Trophoblast cell (in vitro differentiated cells and primary cell): ENCODE measurements at regions not wholly inside any gene's neighbourhood (a gene's known extent, or its start where the extent isn't known, plus 50 kb on each side); places are given as distances from the start of the nearest gene placed in this dataset.
"Not testable (repeated sequence)": the region's sequence is repeated elsewhere in the genome, so short reads cannot be mapped to it uniquely, and the experiment has no call there.

Experiments used
- DNase-seq, 2 donors: peaks; one replicate each; pipeline ENCODE4 v3.0.0-alpha.2; 2016
- H2AFZ ChIP-seq: 2 replicates; pipeline ENCODE4 v1.6.1; 2013; ENCODE audit warnings: low read length, moderate library complexity, mild to moderate bottlenecking; ENCODE audit not compliant: insufficient read depth, poor library complexity
- H2AK5ac ChIP-seq: 2 replicates; pipeline ENCODE4 v1.6.1; 2013; ENCODE audit warnings: mild to moderate bottlenecking, low read length
- H2BK120ac ChIP-seq: 2 replicates; pipeline ENCODE4 v1.6.1; 2013; ENCODE audit warnings: low read length, mild to moderate bottlenecking, moderate library complexity; ENCODE audit not compliant: insufficient read depth, poor library complexity
- H2BK12ac ChIP-seq: 2 replicates; pipeline ENCODE4 v1.6.1; 2013; ENCODE audit warnings: mild to moderate bottlenecking, low read length, moderate library complexity
- H2BK5ac ChIP-seq: 2 replicates; pipeline ENCODE4 v1.6.1; 2013; ENCODE audit warnings: low read length, low read depth, moderate library complexity, mild to moderate bottlenecking; ENCODE audit not compliant: poor library complexity
- H3K14ac ChIP-seq: 2 replicates; pipeline ENCODE4 v1.6.1; 2013; ENCODE audit warnings: mild to moderate bottlenecking, low read length
- H3K18ac ChIP-seq: 2 replicates; pipeline ENCODE4 v1.6.1; 2013; ENCODE audit warnings: mild to moderate bottlenecking, low read length
- H3K23ac ChIP-seq: 2 replicates; pipeline ENCODE4 v1.6.1; 2013; ENCODE audit warnings: low read length
- H3K27ac ChIP-seq: 2 replicates; pipeline ENCODE4 v1.5.1; 2013; ENCODE audit warnings: low read depth, mild to moderate bottlenecking, inconsistent platforms, low read length, moderate library complexity
- H3K27me3 ChIP-seq: 2 replicates; pipeline ENCODE4 v1.6.1; 2013; ENCODE audit warnings: inconsistent platforms, mild to moderate bottlenecking, low read length, moderate library complexity; ENCODE audit not compliant: insufficient read depth
- H3K36me3 ChIP-seq, 2 experiments: 1 replicate in 1 of 2; 2 replicates in 1 of 2; pipeline ENCODE4 v1.6.1; 2013; ENCODE audit warnings: low read length in 2 of 2, mild to moderate bottlenecking in 2 of 2, moderate library complexity in 1 of 2; ENCODE audit not compliant: insufficient read depth in 2 of 2, control insufficient read depth in 1 of 2
- H3K4ac ChIP-seq: 2 replicates; pipeline ENCODE4 v1.6.1; 2013; ENCODE audit warnings: low read depth, mild to moderate bottlenecking, low read length, moderate library complexity
- H3K4me1 ChIP-seq, 2 experiments: 1 replicate in 1 of 2; 2 replicates in 1 of 2; pipeline ENCODE4 v1.6.1; 2013; ENCODE audit warnings: low read length in 2 of 2, mild to moderate bottlenecking in 2 of 2, moderate library complexity in 1 of 2; ENCODE audit not compliant: insufficient read depth in 2 of 2, control insufficient read depth in 1 of 2
- H3K4me2 ChIP-seq: 2 replicates; pipeline ENCODE4 v1.6.1; 2013; ENCODE audit warnings: inconsistent platforms, mild to moderate bottlenecking, low read length, moderate library complexity
- H3K4me3 ChIP-seq: 2 replicates; pipeline ENCODE4 v1.5.1; 2013; ENCODE audit warnings: mild to moderate bottlenecking, low read depth, low read length, inconsistent platforms
- H3K79me1 ChIP-seq: one replicate; pipeline ENCODE4 v1.6.1; 2013; ENCODE audit warnings: low read length
- H3K79me2 ChIP-seq: 2 replicates; pipeline ENCODE4 v1.6.1; 2013; ENCODE audit warnings: low read length, mild to moderate bottlenecking; ENCODE audit not compliant: control insufficient read depth, insufficient read depth, poor library complexity
- H3K9ac ChIP-seq: 2 replicates; pipeline ENCODE4 v1.6.1; 2013; ENCODE audit warnings: mild to moderate bottlenecking, low read length
- H3K9me3 ChIP-seq: 2 replicates; pipeline ENCODE4 v1.6.1; 2013; ENCODE audit warnings: low read depth, mild to moderate bottlenecking, control low read depth, inconsistent platforms, low read length; ENCODE audit not compliant: insufficient read depth
- H4K12ac ChIP-seq: 2 replicates; pipeline ENCODE4 v1.6.1; 2013; ENCODE audit warnings: low read depth, mild to moderate bottlenecking, low read length, moderate library complexity
- H4K8ac ChIP-seq: 2 replicates; pipeline ENCODE4 v1.6.1; 2013; ENCODE audit warnings: low read depth, mild to moderate bottlenecking, low read length, moderate library complexity
- H4K91ac ChIP-seq: one replicate; pipeline ENCODE4 v1.6.1; 2013; ENCODE audit warnings: low read depth, mild to moderate bottlenecking, low read length, moderate library complexity
- WGBS: extraction: QIAGEN DNeasy Blood & Tissue Kit; methylation state at CpG from one replicate; pipeline ENCODE4 v1.1.7; 2013; ENCODE audit warnings: missing lambda C conversion rate; ENCODE audit not compliant: insufficient read length, insufficient coverage; ENCODE audit errors: extremely low coverage; 5-methylcytosine and 5-hydroxymethylcytosine counted together

GRCh38 chr18:104264-104663, 54.1 kb upstream of the USP14 start:
- not testable (repeated sequence) for H3K4me1 ChIP-seq, H3K9me3 ChIP-seq, H4K12ac ChIP-seq, H3K14ac ChIP-seq, H3K79me1 ChIP-seq, H3K9ac ChIP-seq, H2BK12ac ChIP-seq, H2BK5ac ChIP-seq, H3K18ac ChIP-seq, H2BK120ac ChIP-seq, H3K27ac ChIP-seq, H3K27me3 ChIP-seq, DNase-seq, H2AFZ ChIP-seq, H3K4me2 ChIP-seq, H2AK5ac ChIP-seq, H4K8ac ChIP-seq, H3K4ac ChIP-seq, H3K23ac ChIP-seq, H3K79me2 ChIP-seq, H4K91ac ChIP-seq, H3K4me3 ChIP-seq, H3K36me3 ChIP-seq
- no CpG with 5 or more reads among the region's 4 CpGs for WGBS

- H2AK5ac ChIP-seq, H3K18ac ChIP-seq, H3K23ac ChIP-seq, H2BK12ac ChIP-seq, H2BK5ac ChIP-seq, H3K27me3 ChIP-seq, H3K4me2 ChIP-seq, H3K4me3 ChIP-seq, H2BK120ac ChIP-seq, H3K9ac ChIP-seq, H3K79me2 ChIP-seq, H4K91ac ChIP-seq, H3K4ac ChIP-seq, H3K79me1 ChIP-seq, H3K14ac ChIP-seq, H2AFZ ChIP-seq, H3K4me1 ChIP-seq, H3K36me3 ChIP-seq, H4K8ac ChIP-seq, H3K27ac ChIP-seq, H4K12ac ChIP-seq: not testable (repeated sequence)
- WGBS: 97% methylated on average over 3 of the region's 7 CpGs
- peaks cover 16% of the 10 kb centered on the region for H3K9me3 ChIP-seq
- DNase-seq: peak; percentile 10 to 13
These were observed 53.0 kb upstream of the USP14 start for GRCh38 chr18:105161-106053.

- peaks cover 19% of the 10 kb centered on the region for H3K9me3 ChIP-seq
- WGBS: no CpG with 5 or more reads among the region's 4 CpGs
- H2BK120ac ChIP-seq, H3K79me1 ChIP-seq, H4K8ac ChIP-seq, H3K9ac ChIP-seq, H4K91ac ChIP-seq, H2BK12ac ChIP-seq, H3K4ac ChIP-seq, H2BK5ac ChIP-seq, H3K4me3 ChIP-seq, H3K23ac ChIP-seq, H2AK5ac ChIP-seq, H3K4me2 ChIP-seq, H3K18ac ChIP-seq, H3K14ac ChIP-seq, H3K27ac ChIP-seq, H3K27me3 ChIP-seq, H2AFZ ChIP-seq, H3K79me2 ChIP-seq, H3K36me3 ChIP-seq, H4K12ac ChIP-seq, H3K4me1 ChIP-seq: not testable (repeated sequence)
- DNase-seq: peak; percentile 5 to 22
These were observed 52.1 kb upstream of the USP14 start for GRCh38 chr18:106054-106851.

GRCh38 chr18:106868-107384, 51.4 kb upstream of the USP14 start:
- H3K23ac ChIP-seq, H3K4me2 ChIP-seq, H4K12ac ChIP-seq, H3K18ac ChIP-seq, H3K4me3 ChIP-seq, H3K14ac ChIP-seq, H3K36me3 ChIP-seq, H4K8ac ChIP-seq, H2BK12ac ChIP-seq, H3K79me2 ChIP-seq, H3K9ac ChIP-seq, H3K4ac ChIP-seq, H3K27me3 ChIP-seq, H3K79me1 ChIP-seq, H3K4me1 ChIP-seq, H2BK120ac ChIP-seq, H2AFZ ChIP-seq, H3K27ac ChIP-seq, H4K91ac ChIP-seq, H2BK5ac ChIP-seq, H2AK5ac ChIP-seq: not testable (repeated sequence)
- peaks cover 20% of the 10 kb centered on the region for H3K9me3 ChIP-seq
- no CpG with 5 or more reads among the region's 2 CpGs for WGBS
- peak in 1 of 2 donors; percentile 3 for DNase-seq
